Effector memory CD8-positive, alpha-beta T cell (primary cell): ENCODE measurements at regions not wholly inside any gene's neighbourhood (a gene's known extent, or its start where the extent isn't known, plus 50 kb on each side); places are given as distances from the start of the nearest gene placed in this dataset.

Experiments used
- ATAC-seq: fragments of 150-1000 bp; cut with Tn5 transposase; replicated peaks from 2 replicates; pipeline ENCODE4 v1.10.0; 2021; ENCODE audit warnings: mild to moderate bottlenecking, moderate library complexity
- DNase-seq, 3 experiments: peaks; one replicate each; pipeline ENCODE4 v3.0.0; 2021
- H3K27ac Mint-ChIP-seq, 2 donors: one replicate each; pipeline ENCODE4 v1.8.0; 2022; ENCODE audit warnings: mild to moderate bottlenecking in 2 of 2, mixed read lengths in 2 of 2, moderate library complexity in 2 of 2
- H3K27me3 Mint-ChIP-seq, 2 donors: one replicate each; pipeline ENCODE4 v1.8.0; 2022; ENCODE audit warnings: mixed read lengths in 2 of 2
- H3K36me3 Mint-ChIP-seq: one replicate; pipeline ENCODE4 v1.8.0; 2022; ENCODE audit warnings: mild to moderate bottlenecking, moderate library complexity, mixed read lengths; ENCODE audit not compliant: insufficient read depth
- H3K4me1 Mint-ChIP-seq, 2 donors: one replicate each; pipeline ENCODE4 v1.8.0; 2022; ENCODE audit warnings: low read depth in 2 of 2, mixed read lengths in 2 of 2
- H3K4me3 Mint-ChIP-seq, 2 donors: one replicate each; pipeline ENCODE4 v1.8.0; 2022; ENCODE audit warnings: mild to moderate bottlenecking in 2 of 2, mixed read lengths in 2 of 2, moderate library complexity in 2 of 2
- H3K9me3 Mint-ChIP-seq, 2 donors: one replicate each; pipeline ENCODE4 v1.8.0; 2022; ENCODE audit warnings: mixed read lengths in 2 of 2

DNA sequence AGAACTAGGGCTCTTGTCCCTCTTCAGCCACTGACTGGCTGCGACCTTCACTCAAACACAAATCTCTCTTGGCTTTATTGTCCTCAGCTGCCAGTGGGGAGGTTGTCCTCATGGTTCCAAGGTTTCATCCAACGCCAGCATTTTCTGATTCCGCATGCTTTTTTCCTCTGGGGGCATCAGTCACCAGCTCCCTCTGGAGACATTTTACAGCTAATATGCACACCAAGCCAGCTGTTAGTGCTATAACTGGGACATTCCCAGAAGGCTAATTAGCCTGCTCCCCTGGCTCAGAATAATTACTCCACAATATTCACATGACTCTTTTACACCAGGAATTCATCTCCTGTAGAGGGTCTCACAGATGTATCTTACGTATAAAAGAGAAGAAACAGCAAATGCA lies 193.6 kb upstream of the ANKRD55 start:
- peaks cover 5 to 20% of the 10 kb centered on the region in 2 donors for H3K27me3 Mint-ChIP-seq
- no peak overlapping the region for H3K4me3 Mint-ChIP-seq
- no peaks in the 10 kb centered on the region for H3K9me3 Mint-ChIP-seq
- ATAC-seq (no peak), DNase-seq (no peak)
- H3K4me1 Mint-ChIP-seq: no peaks in the 10 kb centered on the region
- H3K27ac Mint-ChIP-seq: no peak overlapping the region
- H3K36me3 Mint-ChIP-seq: no peaks in the 10 kb centered on the region

DNA sequence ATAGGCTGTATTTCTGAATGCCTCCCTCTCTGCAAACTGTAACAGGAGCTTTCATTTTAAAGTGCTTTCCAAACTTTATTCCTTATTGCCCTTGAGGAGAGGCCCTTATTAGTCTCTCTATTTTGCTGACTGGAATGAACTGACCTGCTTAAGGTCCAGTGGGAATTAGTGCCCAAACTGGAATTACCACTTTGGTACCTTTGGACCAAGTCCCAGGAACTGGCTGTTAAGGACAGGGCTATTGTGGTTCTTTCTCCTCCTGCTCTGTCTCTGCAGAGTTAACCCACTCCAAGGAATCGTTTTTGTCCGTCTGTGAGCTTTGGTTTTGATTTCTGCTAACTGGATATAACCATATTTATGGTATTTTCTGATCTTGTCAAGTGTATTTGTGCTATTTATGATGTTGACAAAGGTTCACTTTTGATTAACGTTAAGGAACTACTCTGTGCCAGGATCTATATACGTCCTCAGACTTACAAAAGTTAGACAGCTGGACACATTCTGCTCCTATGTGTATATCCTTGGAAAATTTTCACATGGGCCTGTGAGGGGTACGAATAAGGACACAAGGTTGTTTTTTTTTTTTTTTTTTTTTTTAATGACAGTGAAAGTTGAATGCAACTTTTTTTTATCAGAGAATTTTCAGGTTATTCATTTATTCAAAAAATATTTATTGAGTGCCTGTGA lies 189.1 kb upstream of the ANKRD55 start:
- Mint-ChIP-seq H3K4me1 (no peaks in the 10 kb centered on the region), H3K36me3 (no peaks in the 10 kb centered on the region), H3K9me3 (peaks cover 1 to 6% of the 10 kb centered on the region in 2 donors), H3K27me3 (peaks cover 2 to 12% of the 10 kb centered on the region in 2 donors), H3K4me3 (no peak overlapping the region), H3K27ac (no peak overlapping the region)
- DNase-seq (no peak), ATAC-seq (no peak)

DNA sequence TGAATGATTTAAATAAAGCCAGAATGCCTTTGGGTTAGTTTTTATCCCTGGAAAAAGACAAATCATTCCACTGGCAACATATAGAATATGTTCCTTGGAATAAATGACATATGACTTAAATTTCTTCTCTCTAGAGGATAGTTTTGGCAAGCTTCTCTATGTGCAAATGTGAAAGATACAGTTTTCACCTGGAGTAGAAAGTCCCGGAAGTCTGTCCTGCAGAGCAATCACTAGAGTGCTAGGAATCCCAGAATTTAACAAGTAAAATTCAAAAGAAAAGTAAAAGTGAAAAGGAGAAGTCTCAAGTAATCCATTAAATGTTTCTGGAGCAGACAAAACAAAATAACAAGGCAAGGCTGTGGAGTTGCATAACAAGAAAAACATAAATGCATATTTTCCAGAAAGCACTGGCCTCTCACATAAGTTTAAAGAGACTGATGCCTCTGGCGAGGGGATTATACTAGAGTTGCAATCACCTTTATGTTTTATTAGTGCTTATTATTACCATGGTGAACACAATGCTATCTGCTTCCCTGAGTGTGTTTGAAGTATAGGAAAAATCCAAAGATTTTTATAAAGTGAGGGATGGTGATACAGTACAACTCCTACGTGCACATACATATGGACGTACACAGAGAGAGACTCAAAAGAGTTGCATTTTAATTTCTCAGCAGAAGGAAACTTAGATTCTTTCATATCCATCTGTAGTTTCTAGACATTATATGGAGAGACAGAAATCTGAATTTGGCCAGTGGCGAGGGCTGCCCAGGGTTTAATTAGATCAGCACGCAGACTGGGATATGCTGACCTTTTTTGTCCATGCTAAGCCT lies 188.3 kb upstream of the ANKRD55 start:
- Mint-ChIP-seq H3K27me3 (peaks cover 0 to 5% of the 10 kb centered on the region in 2 donors), H3K27ac (no peak overlapping the region), H3K4me3 (no peak overlapping the region), H3K36me3 (no peaks in the 10 kb centered on the region), H3K4me1 (no peaks in the 10 kb centered on the region), H3K9me3 (peaks cover 1 to 6% of the 10 kb centered on the region in 2 donors)
- ATAC-seq (no peak), DNase-seq (no peak)

DNA sequence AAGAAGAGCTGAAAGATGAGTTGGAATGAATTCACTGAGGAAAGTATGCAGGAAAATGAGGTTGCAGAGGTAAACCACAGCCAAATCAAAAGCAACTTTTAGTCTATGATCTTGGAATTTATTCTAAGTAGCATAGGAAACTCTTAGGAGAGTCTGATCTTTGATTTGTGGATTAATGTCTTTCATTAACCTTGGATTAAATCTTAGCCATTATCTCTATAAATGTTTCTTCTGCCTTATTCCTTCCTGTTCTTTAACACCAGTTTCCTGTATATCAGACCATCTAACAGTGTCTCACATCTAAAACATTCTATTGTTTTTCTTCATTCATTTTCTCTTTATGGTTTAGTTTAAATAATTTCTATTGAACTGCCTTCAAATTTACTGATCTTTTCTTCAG lies 187.2 kb upstream of the ANKRD55 start:
- no peak overlapping the region for H3K27ac Mint-ChIP-seq

DNA sequence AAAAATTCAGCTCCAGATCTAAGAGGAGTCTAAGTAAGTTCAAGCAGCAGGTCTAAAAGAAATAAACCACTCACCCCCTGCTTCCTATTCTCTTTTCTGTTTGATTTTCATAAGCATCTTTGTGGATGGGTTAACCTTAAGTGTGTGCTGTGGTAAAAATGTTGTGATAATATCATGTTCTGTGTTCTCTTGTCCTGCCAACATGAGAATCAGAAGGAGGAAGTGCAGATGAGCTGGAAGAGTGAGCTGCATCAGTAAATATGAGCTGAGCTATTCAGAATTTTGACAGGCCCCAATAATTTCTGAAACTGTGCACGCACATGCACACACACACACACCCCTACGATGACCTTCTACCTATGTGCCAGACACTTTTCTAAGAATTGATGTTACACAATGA lies 186.5 kb upstream of the ANKRD55 start:
- no peak for DNase-seq
- Mint-ChIP-seq H3K27ac (no peak overlapping the region), H3K27me3 (no peaks in the 10 kb centered on the region), H3K9me3 (peaks cover 1 to 6% of the 10 kb centered on the region in 2 donors), H3K4me1 (no peaks in the 10 kb centered on the region), H3K4me3 (no peak overlapping the region), H3K36me3 (no peaks in the 10 kb centered on the region)
- ATAC-seq: no peak

More for the DNA sequence above, 187.2 kb upstream of the ANKRD55 start:
- Mint-ChIP-seq H3K4me1 (no peaks in the 10 kb centered on the region), H3K36me3 (no peaks in the 10 kb centered on the region), H3K9me3 (peaks cover 1 to 6% of the 10 kb centered on the region in 2 donors), H3K27me3 (no peaks in the 10 kb centered on the region), H3K4me3 (no peak overlapping the region)
- DNase-seq: no peak
- no peak for ATAC-seq

DNA sequence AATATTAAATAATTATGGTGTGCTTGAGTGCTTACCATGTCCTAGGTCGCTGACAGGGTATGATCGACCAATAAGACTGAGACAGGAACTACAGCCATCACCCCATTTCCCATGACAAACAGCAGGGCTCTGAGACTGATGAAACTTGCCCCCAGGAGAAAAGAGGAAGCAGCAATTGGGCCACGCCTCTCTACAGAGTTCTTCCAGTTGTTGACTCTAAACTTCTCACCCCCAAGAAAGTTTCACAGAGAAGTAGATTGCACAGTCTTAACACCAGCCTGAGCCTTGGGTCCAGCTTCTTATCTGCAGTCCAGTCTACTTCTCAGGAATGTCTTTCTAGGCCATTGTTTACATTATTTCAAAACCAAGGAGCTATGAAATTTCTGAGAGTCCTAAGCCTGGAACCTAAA lies 182.2 kb upstream of the ANKRD55 start:
- H3K27ac Mint-ChIP-seq: peak overlapping the region in 1 of 2 donors; percentile 5
- H3K9me3 Mint-ChIP-seq: peaks cover 0 to 6% of the 10 kb centered on the region in 2 donors
- H3K4me1 Mint-ChIP-seq: no peaks in the 10 kb centered on the region
- peak; percentile 54 for ATAC-seq
- no peak overlapping the region for H3K4me3 Mint-ChIP-seq
- no peaks in the 10 kb centered on the region for H3K36me3 Mint-ChIP-seq
- peaks cover 0 to 3% of the 10 kb centered on the region in 2 donors for H3K27me3 Mint-ChIP-seq
- DNase-seq: no peak

DNA sequence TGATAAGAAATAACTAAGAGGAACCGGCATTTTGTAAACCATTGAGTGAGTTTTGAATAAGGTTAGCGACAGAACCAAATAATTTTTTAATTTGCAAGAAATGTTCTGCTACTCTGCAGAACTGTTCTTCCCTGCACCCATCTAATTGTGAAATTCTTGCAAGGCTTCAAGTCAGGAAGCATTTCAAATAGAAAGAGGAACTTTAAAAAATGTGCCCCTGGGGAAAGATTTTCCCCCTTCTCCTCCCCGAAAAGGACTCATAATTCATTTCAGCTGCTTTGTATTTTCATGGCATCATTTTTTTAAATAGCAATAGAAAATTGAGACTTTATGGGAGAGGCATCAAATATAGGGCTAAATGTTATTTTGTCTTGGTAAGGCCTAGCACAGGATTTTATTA lies 180.9 kb upstream of the ANKRD55 start:
- no peaks in the 10 kb centered on the region for H3K36me3 Mint-ChIP-seq
- H3K27me3 Mint-ChIP-seq: peaks cover 0 to 14% of the 10 kb centered on the region in 2 donors
- H3K4me3 Mint-ChIP-seq: no peak overlapping the region
- H3K4me1 Mint-ChIP-seq: no peaks in the 10 kb centered on the region
- ATAC-seq: no peak
- H3K27ac Mint-ChIP-seq: no peak overlapping the region
- DNase-seq: no peak
- H3K9me3 Mint-ChIP-seq: no peaks in the 10 kb centered on the region

DNA sequence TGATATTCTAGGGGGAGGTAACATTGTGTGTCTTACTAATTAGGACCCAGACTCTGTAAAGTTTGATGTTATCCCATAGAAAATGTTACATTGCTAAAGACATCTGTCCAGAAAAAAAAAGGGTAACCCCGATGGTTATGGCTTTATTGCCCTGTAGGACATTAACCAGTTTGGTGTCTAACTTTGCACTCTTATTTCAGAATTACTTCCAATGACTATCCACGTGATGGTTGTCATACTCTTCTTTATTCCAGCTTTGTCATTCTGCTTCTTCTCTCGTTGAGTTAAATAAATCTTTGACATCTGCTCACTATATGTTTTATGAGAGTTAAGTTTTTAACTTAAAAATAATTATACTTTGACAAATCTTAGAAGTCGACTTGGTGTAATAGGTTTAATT lies 180.4 kb upstream of the ANKRD55 start:
- no peaks in the 10 kb centered on the region for H3K36me3 Mint-ChIP-seq
- no peak overlapping the region for H3K4me3 Mint-ChIP-seq
- H3K4me1 Mint-ChIP-seq: no peaks in the 10 kb centered on the region
- ATAC-seq (no peak), DNase-seq (no peak)
- no peak overlapping the region for H3K27ac Mint-ChIP-seq
- no peaks in the 10 kb centered on the region for H3K9me3 Mint-ChIP-seq
- H3K27me3 Mint-ChIP-seq: peaks cover 0 to 15% of the 10 kb centered on the region in 2 donors

DNA sequence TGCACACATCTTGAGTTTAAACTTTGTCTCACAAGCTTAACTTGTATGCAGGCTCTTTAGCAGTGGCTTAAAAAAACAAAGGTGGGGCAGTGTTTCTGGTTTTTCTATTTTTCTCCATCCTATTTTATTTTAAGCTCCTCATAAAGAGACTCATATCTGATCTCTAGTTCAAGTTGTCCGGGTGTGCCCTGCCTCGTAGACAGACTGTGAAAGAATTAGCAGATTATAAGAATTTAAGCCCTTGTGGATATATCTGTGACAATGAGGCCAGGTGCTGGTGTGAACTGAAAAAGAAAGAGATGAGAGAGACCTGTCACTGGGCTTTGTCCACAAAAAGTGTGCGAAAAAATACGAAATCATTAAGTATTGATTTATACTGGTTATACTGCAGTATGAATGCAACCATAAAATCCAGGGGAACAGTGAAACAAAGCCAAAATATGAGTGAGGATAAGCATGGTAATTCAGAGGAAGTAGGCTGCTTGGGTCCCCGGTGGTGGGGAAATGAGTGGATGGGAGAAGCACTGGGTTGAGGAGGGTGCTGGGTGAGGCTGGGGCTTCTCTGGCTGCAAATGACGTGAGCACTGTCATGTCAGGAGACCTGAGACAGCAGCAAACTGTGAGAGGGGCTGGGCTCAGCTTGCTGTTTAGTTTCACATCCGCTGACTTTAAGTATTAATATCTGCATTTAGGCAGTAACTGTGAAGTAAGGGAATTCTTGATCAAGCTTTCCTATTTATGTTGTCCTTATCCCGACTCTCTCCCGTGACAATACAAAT lies 179.7 kb upstream of the ANKRD55 start:
- H3K36me3 Mint-ChIP-seq: no peaks in the 10 kb centered on the region
- DNase-seq (no peak), ATAC-seq (peak; percentile 69)
- H3K9me3 Mint-ChIP-seq: no peaks in the 10 kb centered on the region
- no peak overlapping the region for H3K4me3 Mint-ChIP-seq
- peaks cover 0 to 15% of the 10 kb centered on the region in 2 donors for H3K27me3 Mint-ChIP-seq
- H3K27ac Mint-ChIP-seq: no peak overlapping the region
- no peaks in the 10 kb centered on the region for H3K4me1 Mint-ChIP-seq

DNA sequence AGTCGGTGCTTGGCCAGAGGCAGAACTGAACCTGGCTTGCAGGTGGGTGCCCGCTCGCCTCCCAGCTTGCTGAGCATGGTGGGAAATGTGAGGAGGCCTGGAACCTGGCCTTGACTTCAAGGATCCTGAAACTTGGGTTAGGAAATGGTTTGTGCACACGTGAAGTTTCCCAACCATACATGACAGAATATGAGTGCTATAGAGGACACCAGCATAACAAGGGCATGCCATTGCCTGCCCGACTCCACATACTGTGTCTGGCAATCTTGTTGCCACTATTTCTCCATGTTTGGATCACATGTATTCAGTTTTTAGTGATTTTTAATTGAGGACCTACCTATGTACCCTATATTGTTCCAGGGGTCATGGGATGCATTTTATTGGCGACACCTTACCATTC lies 177.6 kb upstream of the ANKRD55 start:
- DNase-seq: no peak

DNA sequence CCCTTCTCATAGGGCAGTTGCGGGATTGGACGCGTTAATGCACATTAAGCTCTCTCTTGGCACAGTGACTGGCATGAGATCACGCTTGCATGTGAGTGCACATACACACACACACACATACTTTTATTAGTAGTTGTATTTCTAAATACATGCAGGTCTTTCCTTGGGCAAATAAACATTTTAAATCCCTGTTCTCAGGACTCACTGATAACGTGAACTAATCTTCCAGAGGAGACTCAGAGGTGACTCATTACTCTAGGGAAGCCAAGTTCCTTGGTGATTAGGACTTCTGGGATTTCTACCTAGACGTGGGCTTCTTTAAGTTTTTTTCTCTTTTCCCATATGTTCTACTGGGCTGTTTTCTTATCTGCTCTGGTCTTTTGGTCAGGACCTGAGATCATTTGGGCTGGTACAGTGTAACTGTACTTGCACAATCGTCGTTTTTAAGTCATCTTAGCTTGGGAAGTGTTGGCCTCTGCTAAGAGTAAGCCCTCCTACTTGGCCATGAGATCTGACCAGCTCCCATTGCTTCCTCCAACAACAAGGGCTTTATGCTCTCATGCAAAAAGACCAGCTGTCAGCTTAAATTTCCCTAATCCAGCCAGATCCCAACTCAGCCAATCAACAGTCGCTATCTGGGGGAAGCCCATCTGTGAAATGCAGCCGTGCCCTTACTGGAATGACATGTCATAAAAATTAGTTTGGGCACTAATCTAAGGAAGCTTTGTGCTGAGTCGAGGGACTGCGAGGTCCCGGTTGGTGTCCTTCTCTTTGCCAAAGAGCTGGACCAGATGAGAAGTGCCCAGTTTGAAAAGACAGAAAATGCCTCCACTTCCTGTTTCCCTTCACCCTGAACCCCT lies 176.4 kb upstream of the ANKRD55 start:
- Mint-ChIP-seq H3K27ac (no peak overlapping the region), H3K36me3 (no peaks in the 10 kb centered on the region), H3K27me3 (peaks cover 10 to 15% of the 10 kb centered on the region in 2 donors), H3K9me3 (no peaks in the 10 kb centered on the region), H3K4me3 (no peak overlapping the region), H3K4me1 (no peaks in the 10 kb centered on the region)
- ATAC-seq (no peak), DNase-seq (no peak)

More for the DNA sequence above, 177.6 kb upstream of the ANKRD55 start:
- H3K27me3 Mint-ChIP-seq: peaks cover 10 to 15% of the 10 kb centered on the region in 2 donors
- H3K9me3 Mint-ChIP-seq: no peaks in the 10 kb centered on the region
- ATAC-seq: no peak
- no peak overlapping the region for H3K4me3 Mint-ChIP-seq
- no peak overlapping the region for H3K27ac Mint-ChIP-seq
- H3K36me3 Mint-ChIP-seq: no peaks in the 10 kb centered on the region
- no peaks in the 10 kb centered on the region for H3K4me1 Mint-ChIP-seq

DNA sequence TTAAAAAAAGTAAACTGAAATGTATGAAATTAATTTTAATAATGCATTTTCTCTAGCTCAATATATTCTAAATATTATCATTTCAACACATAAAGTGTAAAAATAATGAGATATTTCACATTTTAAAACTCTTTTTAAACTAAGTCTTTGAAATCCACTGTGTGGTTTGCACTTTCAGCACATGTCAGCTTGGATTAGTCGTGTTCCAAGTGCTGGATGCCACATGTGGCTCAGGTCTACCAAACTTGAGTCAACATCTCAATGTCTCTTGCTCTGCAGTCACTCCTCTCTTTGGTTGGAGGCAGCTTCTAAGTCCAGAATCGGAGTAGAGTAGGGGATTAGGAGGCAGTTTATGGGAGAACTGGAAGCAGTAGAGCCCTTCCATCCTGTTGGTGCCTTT lies 173.7 kb upstream of the ANKRD55 start:
- Mint-ChIP-seq H3K4me3 (no peak overlapping the region), H3K4me1 (no peaks in the 10 kb centered on the region), H3K27ac (no peak overlapping the region), H3K27me3 (peaks cover 10 to 15% of the 10 kb centered on the region in 2 donors), H3K36me3 (no peaks in the 10 kb centered on the region), H3K9me3 (no peaks in the 10 kb centered on the region)
- no peak for DNase-seq
- no peak for ATAC-seq

DNA sequence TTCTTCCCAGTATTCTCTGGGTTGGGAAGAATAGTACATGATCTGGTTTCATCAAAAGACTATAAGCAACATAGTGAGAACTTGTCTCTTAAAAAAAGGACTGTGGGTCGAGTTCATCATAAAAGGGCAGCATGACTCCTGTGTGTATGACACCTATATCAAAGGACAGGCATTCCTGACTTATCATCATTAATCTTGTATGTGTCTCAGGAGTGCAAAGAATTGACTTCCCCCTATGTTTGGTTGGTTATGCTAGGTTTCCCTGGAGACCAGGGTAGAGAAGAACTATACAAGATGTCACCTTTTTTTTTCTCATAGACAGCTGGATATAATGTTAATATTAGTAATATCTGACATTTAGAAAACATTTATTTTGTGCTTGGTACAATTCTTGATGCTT lies 173.1 kb upstream of the ANKRD55 start:
- H3K27me3 Mint-ChIP-seq: peaks cover 10 to 15% of the 10 kb centered on the region in 2 donors
- no peaks in the 10 kb centered on the region for H3K4me1 Mint-ChIP-seq
- ATAC-seq (no peak), DNase-seq (no peak)
- H3K4me3 Mint-ChIP-seq: no peak overlapping the region
- H3K27ac Mint-ChIP-seq: no peak overlapping the region
- H3K36me3 Mint-ChIP-seq: no peaks in the 10 kb centered on the region
- H3K9me3 Mint-ChIP-seq: no peaks in the 10 kb centered on the region
